NCI-H146 treated with DMSO at 0.1 percent for 48 hours (cell line): ENCODE measurements at regions not wholly inside any gene's neighbourhood (a gene's known extent, or its start where the extent isn't known, plus 50 kb on each side); places are given as distances from the start of the nearest gene placed in this dataset.
"Not testable (repeated sequence)": the region's sequence is repeated elsewhere in the genome, so short reads cannot be mapped to it uniquely, and the experiment has no call there.

Experiments used
- DNase-seq: peaks from one replicate; lab custom pipeline; 2025; ENCODE audit not compliant: unreplicated experiment; lab: John Stamatoyannopoulos, UW

DNA sequence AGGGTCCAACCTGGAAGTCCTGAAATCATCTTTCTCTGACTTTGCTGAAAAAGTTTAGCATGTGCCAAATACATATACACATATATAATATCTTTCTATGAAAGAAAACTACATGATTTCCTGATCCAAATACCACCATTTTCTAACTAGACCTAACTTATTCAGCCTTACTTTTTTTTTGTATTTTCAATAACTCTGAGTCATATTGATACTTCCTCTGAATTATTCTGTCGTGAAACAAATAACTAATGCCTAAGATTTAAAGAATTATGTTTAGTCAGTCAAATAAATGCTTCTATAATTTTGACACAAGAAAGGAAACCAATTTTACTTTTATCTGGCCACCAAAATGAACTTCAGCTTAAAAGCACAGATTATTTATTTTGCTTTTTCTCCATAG is 760.2 kb upstream of the GBE1 start:
- DNase-seq = no peak

DNA sequence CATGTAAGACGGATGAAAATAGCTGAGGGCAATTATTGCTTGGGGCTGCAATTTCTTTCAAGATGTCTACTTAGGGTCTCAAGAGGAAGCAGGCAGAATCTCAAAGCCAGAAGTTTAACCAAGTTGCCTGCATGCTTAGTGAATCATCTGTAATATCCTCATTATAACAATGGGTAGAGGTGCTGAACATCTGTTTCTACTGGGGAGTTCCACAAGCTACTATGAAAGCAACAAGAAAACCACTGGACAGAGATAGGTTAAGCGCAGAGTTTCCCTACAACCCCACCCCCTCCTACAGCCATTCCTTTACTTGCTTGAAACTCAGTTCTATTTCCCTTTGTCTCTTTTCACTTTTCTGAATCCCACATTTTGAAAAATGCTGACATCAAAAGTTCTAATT is 759.4 kb upstream of the GBE1 start:
- no peak for DNase-seq

DNA sequence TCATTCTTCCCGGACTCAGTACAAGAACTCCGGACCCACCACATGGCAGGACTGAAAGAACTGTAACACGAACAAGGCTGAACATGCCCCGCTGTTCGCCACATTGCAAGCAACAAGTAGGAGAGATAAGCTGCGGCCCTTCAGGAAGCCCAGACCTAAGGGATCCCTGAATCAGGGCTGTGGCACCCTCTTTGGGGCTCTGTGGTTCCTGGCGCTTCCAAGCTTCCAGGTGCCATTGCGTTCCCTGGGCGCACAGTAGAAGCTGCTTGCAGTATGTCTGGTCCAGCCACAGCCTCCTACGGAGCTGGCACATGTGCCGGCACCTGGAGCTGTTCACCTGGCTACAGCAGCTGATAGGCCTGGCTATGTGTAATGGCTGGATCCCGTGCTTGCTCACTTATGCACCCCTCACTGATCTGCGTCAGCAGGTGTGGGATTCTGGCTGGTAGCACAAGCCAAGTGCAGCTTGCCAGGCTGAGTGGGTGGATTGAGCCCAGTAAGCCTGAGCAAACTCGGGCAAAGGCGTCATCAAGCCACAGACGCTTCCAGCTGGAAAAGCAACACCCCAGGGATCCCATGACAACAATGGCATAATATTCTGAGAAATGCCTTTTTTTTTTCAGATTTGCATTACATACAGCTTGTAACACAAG is 748.6 kb upstream of the GBE1 start:
- no peak for DNase-seq

DNA sequence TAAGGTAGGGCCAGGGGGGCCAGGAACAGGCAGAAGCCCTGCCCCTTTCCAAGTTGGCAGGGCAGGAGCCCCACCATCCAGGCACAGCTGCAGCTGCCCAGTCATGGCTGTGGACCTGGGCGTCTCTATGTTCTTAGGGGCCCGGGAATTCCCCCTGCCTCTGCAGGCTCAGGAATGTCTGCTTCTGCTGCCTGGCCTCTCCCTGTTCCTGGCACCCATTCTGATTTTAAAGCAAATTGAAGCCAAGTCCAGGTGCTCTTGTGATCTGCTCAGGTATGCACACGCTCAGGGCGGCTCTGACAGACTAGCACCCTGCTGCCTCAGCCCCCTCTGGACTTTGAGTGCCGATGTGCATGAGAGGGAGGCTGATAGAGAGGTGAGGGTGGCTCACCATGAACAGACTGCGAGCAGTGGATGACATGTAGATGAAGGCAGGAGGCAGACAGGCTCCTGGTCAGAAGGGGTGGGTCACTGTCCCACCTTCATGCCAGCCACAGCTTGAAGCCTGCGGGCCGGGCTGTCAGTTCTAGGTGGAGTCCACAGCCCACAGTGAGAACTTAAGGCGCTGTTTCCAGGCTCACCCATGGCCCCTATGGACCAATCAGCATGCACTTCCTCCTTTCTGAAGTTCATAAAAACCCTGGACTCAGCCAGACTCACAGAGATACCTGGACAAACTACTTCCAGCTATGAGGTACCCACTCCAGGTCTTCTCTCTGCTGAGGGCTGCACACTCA is 747.8 kb upstream of the GBE1 start:
- DNase-seq = no peak

DNA sequence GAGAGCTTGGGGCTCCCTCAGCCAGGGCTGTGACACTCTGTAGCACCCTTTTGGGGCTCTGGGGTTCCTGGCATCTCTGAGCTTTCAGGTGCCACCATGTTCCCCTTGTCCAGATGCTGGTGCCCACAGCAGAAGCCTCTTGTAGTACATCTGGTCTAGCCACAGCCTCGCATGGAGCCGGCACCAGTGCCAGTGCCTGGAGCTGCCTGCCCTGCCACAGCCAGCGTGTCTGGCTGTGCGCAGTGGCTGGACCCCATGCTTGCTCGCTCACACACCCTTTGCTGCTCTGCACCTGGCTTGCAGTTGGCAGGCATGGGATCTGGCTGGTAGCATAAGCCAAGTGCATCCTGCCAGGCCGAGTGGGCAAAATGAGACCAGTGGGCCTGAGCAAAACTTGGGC is 744.8 kb upstream of the GBE1 start:
- no peak for DNase-seq

DNA sequence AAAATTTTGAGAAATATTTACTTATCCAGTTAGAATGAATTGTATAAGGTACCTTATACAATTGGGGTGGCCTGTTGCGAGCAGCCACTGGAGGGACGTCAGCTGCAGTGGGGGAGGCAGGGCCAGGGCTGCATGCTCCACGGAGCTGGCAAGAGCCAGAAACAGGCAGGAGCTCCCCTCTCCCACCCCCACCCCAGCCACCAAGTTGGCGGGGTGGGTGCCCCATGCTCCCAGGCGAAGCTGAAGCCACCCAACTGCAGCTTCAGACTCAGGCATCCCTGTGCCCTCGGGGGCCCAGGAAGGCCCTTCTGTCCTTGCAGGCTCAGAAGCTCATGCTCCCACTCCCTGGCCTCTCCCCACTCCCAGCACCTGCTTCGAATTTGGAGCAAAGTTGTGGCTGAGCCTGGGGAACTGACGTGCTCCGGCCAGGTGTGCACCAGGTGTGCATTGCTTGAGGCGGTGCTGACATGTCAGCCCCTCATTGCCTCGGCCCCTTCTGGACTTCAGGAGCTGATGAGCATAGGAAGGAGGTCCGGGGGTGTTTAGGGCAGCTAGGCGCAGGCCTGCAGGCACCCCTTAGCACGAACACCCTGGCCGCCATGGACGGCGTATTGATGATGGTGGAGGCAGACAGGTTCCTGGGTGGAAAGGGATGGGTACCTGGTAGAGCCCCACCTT is 743.8 kb upstream of the GBE1 start:
- no peak for DNase-seq

DNA sequence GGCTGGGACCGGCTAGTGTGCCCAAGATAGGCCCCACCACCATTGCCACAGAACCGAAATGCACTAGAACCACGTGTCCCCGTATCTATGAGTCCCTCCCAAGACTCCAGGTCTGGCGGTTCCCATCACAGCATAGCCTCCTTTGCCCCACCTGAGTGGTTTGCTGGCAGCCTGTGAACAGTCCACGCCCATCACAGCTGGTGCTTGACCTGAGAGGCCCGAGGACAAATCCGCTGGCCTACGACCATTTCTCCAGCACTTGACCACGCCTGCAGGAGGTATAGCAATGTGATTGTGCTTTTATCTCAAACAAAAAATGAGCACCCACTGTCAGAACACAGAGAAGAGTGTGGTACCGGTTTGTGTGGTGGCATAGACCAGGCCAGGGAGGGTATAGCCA is 736.7 kb upstream of the GBE1 start:
- no peak for DNase-seq

DNA sequence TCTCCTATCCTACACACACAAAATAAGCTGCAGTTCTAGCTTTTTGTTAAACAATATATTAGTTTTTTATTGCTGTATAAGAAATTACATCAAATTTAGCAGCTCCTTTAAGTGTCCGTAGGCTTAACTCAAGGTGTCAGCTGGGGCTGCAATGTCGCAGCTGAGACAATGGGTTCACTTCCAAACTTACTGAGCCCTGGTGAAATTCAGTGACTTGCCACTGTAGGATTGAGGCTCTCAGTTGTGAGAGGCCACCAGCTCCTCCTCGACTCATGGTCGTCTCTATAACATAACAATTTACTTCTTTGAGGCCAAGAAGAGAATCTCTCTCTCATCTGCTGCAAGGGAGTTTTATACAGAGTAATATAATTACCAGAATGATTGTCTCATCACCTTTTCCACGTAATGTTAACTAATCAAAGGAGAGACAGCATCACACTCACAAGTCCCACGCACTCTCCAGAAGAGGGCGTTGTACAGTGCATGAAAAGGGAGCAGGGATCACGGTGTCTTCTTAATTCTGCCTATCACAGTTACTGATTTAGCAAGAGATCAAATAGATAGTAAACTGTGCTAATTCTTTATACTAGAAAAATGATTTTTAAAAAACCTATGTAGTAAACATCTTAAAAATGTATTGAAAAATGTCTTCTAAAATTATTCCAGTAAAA is 735.6 kb upstream of the GBE1 start:
- no peak for DNase-seq

DNA sequence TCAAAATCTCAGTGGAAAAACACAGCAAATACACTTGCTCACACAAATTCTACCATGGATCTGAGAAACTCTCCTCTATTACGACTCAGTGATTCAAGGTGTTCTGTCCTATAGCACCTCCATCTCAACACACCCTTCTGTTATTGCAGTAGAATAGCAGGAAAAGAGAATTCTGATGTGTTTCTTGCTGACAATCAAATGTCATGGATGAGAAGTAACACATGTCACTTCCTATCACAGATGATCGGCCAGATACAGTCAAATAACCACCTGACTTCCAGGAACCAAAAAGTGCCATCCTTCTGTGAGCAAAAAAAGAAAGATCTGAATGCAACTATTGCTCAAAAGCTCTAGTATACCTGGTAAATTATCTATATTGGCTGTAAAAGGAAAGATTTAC is 734.2 kb upstream of the GBE1 start:
- DNase-seq = no peak

DNA sequence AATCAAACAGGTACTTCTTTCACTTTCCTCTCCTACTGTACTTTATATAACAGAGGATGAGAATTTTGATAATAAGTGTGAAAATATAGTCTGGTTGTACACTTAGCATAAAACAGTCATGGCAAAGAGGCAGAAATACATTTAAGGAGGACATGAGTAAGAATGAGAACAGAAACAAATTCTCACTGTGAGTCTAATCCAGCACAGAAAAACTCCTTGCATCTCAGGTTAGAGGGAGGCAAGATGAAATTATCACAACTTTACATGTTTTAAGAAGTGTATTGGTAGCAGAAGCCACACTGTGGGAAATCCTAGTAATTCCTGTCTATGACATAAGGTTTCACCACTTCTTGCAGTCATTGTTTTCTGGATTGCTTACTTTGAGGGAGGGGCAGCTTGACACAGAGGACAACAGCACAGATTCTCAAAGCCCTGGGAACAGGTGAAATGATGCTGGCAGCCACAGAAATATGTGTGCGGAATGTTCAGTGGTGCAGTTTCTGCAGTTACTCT is 733.6 kb upstream of the GBE1 start:
- no peak for DNase-seq

DNA sequence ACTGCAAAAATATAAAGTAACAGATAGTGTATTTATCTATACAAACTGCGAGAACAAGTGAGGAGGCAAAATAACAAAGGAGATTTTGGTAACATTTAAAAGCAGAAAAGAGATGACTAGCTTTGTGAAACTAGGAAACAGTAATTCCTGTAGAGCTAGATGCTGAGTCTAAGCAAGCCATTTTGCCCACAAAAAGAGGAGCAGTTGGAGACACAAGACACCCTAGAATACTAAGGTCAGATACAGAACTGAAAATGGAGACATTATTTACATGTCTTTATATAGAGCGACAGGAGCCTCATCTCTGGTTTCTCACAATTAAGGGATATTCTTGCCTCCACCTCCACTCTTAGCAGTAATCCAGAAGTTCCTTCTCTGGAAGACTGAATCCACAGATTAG is 732.4 kb upstream of the GBE1 start:
- DNase-seq = no peak

DNA sequence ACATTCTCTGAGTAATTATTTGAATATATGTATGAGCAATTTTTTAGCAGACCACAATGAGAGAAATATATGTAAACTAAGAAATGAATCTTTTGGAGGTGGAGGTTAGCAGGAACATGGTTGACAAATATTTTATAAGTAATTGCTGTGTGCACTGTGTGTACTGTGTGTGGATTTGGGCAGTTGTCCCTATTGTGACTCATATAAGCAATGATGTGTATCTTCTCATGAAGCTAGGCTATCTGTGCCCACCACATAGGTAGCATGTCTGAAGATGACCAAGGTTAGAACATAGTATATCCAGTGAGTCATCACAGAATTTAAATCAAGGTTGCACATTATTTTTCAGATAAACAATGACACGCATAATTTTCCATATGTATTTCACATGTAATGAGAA is 713.9 kb upstream of the GBE1 start:
- no peak for DNase-seq

DNA sequence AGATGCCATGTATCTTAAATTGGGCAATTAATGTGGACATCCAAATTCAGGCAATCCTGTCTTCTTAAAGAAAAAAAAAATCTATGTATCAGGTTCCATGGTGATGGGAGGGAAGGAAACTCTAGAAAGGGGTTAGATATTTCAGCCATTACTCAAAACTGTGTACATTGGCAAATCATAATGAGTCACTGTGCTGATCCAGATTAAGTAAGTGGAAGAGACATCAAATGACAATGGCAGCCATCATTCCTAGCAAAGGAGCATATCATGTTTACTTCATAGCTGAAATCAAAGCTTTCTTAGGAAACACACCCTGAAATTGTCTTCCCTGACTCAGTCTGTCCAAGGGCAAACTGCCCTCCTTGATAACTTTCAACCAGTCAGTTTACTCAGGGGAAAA is 713.3 kb upstream of the GBE1 start:
- no peak for DNase-seq

DNA sequence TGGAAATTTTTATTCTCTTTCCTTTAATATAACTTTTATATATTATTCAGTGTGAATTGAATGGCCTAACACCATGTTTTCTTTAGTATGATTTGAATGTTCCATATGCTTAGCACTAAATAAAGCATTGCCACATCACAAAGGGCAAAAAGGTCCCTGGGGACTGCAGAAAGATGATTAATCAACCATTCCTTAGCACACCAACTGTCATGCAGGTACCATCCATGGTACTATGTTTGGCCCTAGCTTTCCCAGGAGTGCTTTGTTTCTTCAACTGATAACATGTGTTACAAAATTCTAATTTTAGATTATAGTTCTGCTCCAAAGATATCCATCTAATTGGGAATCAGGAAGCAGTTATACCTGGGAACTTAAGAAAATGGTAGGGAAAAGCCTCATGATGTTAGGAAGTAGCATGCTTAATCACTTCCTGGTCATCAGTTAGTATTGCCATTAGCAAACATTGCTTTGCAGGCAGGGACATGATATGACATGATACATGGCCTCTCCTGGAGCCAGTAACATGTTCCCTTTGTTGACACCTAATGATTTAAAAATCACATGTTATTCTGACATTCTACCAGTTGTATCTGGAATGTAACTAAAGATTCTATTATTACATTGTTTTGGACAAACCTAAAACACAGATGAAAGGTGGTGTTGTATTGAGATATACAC is 712.6 kb upstream of the GBE1 start:
- DNase-seq = no peak

DNA sequence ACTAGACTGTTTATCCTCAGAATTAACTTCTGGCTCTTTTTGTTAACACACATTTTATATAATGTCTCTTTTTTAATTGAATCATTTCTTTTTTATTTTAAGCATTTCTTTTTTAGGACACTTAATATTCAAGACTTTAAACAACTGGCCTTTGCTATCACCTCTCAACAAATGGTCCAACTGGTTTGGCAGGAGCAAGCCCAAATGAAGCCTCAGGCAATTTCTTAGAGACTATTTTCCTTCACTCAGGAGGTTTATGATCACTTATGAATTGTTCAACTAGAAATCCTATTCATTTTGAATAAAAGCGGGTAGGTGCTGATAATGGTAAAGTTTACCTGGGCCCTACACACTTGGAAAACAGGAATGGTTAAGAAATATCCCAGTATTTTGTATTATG is 705.6 kb upstream of the GBE1 start:
- DNase-seq = no peak

DNA sequence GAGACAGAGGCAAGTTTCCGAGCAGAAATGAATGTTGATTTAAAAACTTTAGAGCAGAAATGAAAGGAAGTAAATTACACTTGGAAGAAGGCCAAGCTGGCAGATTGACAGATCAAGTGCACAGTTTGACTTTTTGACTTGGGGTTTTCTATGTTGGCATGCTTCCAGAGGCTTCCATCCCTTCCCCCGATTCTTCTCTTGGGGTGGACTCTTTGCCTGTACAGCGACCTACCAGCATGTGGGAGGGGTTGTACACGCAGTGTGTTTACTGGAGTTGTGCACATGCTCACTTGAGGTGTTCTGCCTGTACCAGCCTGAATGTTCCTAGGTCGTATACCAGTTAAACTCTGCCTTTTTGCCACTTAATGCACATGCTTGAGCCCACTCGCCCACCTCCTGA is 701.5 kb upstream of the GBE1 start:
- DNase-seq = no peak

DNA sequence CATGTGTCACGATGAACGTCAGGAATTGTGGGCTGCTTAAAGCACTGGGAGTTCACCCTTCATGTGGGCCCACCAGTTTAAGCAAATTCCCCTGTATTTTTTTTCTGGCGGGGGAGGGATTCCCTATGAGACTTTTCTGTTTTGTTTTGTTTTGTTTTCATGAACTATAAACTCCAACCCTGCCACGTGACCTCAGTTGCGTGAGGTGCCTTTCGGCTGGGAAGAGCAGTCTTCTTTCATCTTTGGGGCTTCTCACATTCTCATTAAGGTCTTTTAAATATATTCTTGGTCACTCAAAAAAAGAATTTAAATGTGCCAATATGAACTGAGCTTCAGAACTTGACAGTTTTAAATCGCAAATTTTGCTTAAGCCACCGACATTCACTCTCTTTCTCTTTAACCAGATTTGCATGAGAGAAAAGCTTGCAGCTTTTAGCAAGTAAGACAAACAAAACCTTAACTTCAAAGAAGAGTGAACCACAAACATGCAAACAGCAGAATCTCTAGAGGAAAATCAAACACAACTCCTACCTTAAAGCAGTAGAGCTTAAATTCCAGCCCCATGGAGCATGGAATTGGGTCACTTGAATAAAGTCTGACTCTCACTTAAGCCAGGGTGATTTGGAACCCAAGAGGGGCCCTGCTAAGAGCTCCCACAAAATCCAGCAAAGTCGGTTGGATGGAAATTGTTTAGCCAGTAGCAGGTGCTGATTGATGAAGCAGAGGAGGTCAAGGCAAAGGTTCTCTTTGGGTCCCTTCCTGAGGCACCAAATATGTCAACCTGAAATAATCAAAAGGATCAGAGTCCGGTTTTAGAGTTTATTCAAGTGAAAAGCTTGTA is 699.8 kb upstream of the GBE1 start:
- DNase-seq = no peak

DNA sequence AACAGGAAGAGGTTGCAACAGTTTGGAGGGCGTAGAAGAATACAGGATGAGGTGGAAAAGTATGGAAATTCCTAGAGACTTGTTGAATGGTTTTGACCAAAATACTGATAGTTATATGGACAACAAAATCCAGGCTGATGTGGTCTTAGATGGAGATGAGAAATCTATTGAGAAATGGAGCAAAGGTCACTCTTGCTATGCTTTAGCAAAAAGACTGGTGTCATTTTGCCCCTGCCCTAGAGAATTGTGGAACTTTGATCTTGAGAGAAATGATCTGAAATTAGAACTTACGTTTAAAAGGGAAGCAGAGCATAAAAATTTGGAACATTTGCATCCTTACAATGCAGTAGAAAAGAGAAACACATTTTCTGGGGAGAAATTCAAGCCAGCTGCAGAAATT is 686.9 kb upstream of the GBE1 start:
- DNase-seq = no peak

DNA sequence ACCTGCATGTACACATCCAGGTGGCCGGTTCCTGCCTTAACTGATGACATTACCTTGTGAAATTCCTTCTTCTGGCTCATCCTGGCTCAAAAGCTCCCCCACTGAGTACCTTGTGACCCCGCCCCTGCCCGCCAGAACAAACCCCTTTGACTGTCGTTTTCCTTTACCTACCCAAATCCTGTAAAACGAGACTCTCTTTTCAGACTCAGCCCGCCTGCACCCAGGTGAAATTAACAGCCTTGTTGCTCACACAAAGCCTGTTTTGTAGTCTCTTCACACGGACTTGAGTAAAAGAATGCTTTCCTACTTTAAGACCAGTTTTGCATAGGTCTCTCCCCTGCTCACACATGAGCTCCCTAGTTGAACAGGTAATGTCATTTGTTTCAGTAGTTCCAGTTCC is 667.4 kb upstream of the GBE1 start:
- DNase-seq = not testable (repeated sequence)

DNA sequence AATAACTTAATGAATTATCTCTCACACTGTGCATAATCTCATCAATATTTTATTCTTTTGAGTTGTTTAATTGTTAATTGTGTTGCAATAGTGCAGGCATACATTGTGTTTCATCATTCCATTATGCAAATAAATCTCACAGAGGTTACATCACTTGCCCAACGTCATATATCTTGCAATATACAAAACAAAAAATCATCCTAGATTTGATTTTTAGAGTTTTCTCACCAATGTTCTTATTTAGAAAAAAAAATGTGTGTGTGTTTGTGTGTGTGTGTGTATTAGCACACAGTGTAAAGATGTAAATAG is 662.5 kb upstream of the GBE1 start:
- DNase-seq = no peak
